MM.1S (cell line): ENCODE measurements at regions not wholly inside any gene's neighbourhood (a gene's known extent, or its start where the extent isn't known, plus 50 kb on each side); places are given as distances from the start of the nearest gene placed in this dataset.

Experiments used
- CTCF ChIP-seq: fragments of 300-600 bp; sonication (generic); IDR thresholded peaks from 2 replicates; pipeline ENCODE4 v1.5.1; 2016; ENCODE audit warnings: antibody characterized with exemption, low read length, mixed read lengths
- EZH2 ChIP-seq: fragments of 300-600 bp; sonication (generic); optimal IDR thresholded peaks from 2 replicates; pipeline ENCODE3; 2017; ENCODE audit warnings: low read depth, mild to moderate bottlenecking, antibody characterized with exemption, low read length, mixed read lengths

- no peak for TF ChIP-seq CTCF
- TF ChIP-seq EZH2: no peak
These were observed 451.1 kb downstream of the RWDD3 start for GRCh38 chr1:95685081-95685480.
